AG08396 (cell line): ENCODE measurements at regions not wholly inside any gene's neighbourhood (a gene's known extent, or its start where the extent isn't known, plus 50 kb on each side); places are given as distances from the start of the nearest gene placed in this dataset.
"Not testable (repeated sequence)": the region's sequence is repeated elsewhere in the genome, so short reads cannot be mapped to it uniquely, and the experiment has no call there.

ENCODE experiments used
- DNase-seq: peaks from one replicate; pipeline ENCODE4 v3.0.0; 2012; ENCODE audit warnings: low spot score, mixed read lengths

DNA sequence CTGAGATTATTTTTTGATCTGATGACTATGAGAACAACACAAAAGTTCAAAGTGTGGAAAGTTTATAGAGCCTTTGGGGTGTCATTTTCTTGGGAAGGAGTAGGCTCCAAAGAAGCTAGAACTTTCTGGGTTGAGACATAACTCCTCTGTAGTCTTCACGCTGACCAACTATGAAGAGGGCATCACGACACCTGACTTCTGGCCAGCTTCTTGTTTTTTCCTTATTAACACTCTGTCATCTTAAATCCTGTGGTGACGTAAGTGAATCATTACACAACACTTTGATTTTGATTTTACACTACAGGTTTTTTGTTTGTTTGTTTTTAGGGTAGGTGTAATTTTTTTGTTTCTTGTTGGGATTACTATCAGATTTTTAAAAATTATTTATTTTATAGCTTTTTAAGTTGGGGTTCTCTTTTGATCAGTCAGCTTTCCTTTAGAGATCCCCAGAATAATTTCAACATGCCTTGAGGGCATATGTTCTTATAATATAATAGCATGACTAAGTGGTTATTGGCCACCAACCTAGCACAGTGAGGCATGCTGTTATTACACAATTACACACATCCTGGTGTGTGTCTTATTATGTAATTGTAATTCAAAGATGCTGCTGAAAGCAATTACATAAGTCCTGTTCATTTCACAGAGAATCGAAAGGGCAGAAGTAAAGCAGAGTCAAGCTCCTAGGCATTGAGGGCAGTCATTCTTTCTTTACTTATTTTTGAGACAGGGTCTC lies 281.6 kb upstream of the NOTCH2NLA start:
- not testable (repeated sequence) for DNase-seq

DNA sequence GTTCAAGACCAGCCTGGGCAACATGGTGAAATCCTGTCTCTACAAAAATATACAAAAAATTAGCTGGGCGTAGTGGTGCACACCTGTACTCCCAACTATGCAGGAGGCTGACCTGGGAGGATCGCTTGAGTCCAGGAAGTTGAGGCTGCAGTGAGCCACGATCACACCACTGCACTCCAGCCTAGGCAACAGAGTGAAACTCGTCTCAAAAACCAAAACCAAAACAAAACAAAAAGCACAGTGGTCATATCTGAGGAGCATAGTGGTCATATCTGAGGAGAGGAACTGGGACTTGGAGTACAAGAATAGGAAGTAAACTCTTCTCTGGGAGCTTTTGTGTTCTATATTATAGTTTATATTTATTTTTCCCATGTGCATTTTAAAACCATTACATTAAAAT lies 275.3 kb upstream of the NOTCH2NLA start:
- DNase-seq = not testable (repeated sequence)

DNA sequence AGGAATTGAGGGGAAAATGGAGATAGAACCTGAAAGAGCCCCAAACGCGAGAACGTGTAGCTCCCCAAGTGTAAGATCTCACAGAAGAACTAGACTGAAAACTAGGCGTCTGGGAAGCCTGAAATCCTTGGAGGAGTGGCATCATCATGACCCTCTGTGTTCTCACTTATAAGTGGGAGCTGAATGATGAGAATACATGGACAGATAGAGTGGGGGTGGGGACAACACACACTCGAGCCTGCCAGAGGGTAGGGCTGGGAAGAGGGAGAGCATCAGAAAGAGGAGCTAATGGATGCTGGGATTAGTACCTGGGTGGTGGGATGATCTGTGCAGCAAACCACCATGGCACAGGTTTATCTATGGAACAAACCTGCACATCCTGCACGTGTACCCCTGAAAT lies 258.7 kb upstream of the NOTCH2NLA start:
- DNase-seq = not testable (repeated sequence)

DNA sequence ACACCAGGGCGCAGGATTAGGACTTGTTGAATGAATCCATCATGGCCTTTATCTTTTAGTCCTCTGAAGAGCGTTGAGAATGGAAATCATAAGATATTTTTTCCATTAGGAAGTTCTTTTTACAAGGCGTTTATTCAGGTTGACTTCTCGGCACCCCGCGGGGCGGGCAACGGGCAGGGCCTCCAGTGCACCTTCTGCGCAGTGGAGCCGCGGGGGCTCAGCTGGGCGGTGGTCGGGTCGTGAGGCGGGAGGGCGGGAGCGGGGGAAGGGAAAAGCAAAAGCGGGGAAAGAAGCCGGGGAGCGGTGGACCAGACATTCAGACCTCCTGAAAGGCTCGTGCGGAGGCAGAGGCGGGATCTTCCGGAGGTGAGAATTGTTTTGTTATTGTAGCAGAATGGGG lies 258.3 kb upstream of the NOTCH2NLA start:
- not testable (repeated sequence) for DNase-seq

DNA sequence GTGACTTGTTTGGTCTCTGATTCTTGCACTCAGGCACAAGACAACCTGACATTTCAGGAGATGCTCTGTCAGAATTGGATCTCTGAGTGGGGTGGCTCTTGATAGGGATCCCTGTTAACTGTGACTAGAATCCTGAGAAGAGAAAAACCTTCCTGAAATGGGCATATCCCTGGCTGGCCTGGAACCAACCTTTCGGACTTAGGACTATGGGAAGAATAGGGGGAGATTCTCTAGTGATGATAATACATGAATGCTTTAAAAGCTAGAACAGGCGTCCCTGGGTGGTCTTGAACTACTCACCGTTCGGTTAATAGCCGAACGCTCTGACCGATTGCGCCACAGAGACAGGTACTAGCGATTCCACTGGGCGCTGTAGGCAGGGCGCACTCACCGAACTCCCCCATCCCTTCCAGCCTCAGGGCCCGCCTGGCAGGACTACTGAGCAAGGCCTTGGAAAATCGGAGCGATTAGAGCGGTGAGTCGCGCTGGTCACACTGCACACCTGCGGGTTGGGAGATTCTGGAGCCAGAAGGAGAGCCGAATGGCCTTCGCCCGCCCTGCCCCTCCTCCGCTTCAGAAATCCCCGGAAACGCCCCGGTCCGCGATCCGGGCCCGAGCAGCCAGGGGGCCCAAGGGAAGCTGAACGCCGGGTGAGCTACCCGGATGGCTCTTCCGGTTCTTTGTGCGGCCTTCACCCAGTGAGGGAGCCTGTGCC lies 257.6 kb upstream of the NOTCH2NLA start:
- DNase-seq = not testable (repeated sequence)

DNA sequence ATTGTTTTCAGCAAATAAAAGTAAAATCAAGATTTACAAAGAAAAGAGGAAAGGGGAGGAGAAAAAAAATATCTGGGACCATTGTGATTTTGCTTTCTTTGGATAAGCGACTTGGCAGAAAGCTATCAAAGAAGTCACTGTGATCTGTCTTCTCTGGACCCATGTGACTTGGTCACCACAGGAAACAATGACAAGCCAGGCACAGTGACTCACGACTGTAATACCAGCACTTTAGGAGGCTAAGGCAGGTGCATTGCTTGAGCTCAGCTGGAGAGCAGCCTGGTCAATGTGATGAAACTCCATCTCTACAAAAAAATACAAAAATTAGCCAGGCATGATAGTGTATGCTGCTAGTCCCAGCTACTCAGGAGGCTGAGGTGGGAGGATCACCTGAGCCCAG lies 255.4 kb upstream of the NOTCH2NLA start:
- DNase-seq = not testable (repeated sequence)

DNA sequence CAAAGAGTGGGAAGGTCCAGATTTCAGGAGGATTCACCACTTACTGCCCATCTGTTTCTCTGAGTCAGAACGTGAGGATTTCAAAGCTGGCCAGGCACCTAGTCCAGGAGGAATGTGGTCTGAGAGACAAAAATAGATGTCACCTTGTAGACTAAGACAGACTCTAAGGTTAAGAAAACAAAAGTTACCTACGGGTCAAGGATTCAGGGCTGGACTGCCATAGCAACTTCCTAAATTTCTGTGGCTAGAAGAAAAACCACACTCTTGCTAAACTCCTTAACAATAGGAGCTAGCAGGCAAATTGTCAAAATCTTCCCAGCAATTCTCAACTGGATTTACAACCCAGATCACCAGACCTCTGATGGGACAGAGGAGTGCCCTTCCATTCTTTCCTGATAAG lies 250.4 kb upstream of the NOTCH2NLA start:
- DNase-seq = not testable (repeated sequence)

DNA sequence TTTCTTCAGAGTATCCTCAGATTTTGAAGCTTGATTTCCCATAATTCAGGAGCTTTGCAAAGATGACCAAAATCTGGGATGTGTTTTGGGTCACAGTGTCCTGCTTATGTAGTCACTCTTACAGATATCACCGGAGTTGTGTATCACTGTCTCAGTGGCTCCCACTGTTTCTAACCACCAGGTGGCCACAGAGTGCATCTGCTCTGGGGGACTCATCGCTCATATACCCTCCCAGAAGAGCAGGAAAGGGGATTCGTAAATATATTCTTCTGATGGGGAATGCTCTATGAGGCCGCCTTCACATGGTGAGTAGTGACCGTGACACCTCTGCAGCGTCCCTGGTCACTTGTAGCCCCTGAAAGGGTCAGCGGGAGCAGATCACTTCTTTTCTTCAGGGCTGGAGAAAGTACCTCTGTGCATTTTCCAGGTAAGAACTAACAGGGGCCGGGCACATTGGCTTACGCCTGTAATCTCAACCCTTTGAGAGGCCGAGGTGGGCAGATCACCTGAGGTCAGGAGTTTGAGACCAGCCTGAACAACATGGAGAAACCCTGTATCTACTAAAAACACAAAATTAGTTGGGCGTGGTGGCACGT lies 249.4 kb upstream of the NOTCH2NLA start:
- DNase-seq = peak; percentile 2

DNA sequence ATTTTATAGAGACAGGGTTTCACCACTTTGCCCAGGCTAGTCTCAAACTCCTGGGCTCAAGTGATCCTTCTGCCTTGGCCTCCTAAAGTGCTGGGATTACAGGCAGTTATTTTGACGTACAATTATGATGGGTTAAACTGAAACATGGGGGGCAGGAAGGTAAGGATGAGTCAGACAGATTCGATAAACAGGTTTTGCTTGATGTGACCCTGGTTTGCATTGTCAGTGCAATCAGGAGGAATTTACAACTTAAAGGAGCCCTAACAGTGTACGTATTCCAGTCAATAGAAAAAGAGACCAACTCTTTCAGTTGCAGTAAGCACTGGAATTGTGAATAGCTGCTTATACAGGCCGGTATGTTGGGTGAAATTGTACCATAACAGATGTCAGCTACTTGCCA lies 246.3 kb upstream of the NOTCH2NLA start:
- not testable (repeated sequence) for DNase-seq

DNA sequence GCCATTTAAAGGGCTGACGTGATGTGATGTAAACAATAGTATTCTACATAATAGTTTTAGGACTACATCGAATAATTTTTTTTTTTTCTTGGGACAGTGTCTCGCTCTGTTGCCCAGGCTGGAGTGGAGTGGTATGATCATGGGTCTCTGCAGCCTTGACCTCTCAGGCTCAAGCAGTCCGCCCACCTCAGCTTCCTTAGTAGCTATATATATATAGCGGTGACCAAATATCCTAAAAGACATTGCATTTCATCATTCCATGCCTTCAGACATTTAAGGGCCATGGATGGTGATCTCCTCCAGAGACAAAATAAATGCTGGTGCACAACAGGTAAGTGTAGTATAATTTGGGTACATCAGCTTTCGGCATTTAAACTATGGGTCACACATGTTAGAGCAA lies 245.4 kb upstream of the NOTCH2NLA start:
- not testable (repeated sequence) for DNase-seq

DNA sequence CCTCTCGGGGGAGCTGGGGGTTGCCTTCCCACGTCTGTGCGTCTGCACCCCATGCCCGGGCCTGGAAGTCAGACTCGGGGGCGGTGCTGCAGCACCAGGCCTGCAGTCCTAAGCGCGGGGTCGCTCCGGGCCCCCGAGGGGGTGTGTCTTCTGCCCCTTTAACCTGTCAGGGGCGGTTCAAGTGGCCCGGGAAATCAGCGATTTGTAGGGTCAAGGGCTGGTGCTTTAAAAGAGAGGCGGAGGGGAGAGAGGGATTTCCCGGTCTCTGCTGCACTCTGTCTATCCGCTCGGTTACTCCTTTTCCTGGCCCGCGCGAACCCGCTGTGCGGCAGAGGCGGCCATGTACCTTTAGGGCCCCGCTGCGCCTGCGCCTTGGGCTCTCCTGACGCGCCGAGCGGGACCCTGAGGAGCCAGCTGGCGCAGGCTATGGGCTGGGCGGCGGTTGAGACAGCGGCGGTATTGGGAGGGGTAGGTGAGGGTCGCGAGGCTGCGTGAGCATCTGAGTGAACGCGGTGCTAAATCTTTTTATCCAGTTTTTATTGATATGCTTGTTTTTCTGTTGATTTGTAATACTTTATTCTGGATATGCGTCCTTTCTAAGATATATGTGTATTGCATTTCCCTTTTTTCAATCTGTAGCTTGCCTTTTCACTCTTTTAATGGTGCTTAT lies 243.5 kb upstream of the NOTCH2NLA start:
- not testable (repeated sequence) for DNase-seq

DNA sequence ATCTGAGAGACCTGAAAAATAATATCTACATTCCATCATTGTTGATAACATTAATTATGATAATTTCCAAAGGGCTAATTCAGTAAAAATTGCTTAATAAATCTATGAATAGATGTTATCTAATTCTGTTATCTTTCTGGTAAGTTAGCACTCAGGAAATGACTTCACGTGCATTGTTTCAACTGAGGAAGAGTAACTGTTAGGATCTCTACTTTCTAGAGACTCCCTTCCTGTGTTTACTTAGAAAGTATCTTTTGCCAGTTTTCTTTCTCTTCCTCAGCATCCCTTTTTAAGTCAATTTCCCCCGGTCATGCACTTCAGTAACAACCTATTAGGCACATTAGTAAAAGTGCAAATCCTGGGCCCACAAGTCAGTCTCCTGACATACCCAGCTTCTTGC lies 231.1 kb upstream of the NOTCH2NLA start:
- not testable (repeated sequence) for DNase-seq

DNA sequence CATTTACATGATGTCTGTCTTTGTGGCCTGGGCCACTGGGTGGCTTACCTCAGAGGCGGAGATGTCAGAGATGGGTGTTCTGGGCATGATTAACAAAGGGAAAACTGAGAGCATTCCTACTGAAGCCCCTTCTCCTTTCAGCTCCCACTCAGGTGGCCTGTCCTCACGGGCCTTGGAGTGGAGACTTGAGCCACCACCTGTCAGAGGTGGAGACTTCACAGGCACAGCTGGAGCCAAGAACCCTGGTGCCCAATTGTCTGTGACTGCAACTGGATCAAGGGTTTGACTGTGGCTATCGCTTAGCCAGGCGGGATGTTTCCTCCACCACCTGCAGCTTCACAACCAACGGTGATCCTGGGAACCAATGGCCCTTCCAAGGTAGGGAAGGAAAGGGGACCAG lies 230.5 kb upstream of the NOTCH2NLA start:
- not testable (repeated sequence) for DNase-seq

DNA sequence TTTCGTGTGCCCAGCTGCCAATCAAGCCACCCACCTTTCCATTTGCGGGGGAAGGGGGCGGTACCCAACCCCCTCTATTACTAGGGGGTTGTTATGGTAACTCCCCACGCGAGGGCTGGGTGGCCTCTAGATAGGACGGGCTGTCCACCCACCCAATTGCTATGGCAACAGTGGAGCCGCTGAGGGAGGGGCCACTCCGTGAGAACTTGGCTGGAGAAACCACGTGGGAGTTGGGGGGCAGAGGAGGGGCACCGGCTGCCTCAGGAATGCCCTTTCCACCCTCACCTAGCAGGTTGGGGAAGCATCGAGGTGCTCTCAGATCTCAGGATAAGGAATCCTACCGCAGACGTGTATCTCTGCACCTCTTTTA lies 220.0 kb upstream of the NOTCH2NLA start:
- DNase-seq = not testable (repeated sequence)

DNA sequence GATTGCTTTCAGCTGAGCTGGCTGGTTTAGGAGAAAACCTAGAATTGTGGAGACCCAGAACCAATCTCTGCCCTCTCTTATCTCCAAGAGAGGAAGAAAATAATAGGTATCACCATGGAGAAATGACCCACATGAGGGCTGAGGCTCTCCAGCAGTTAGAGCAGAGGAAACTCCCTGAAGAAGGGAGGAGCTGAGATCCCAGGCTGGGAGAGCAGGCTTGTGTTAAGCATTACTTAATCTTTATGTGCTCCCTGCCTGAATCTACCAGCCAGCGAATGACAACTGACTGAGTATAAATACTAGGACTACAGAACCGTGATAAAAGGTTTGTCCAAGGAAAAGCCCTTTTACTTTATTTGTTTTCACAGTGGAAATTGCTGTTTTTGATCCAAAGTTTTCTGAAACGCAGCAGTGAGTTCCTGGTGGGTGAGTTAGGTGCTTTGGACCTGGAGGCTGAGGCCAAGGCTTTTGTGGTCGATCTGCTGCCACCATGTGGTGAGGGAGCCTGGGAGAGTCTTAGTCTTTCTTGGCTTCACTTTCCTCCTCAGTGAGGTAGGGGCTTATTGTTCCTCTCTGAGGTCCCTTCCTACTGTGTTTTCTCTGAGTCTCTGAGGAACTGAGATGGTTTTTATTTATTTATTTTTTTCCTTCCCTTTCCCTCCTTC lies 219.5 kb upstream of the NOTCH2NLA start:
- DNase-seq = not testable (repeated sequence)

DNA sequence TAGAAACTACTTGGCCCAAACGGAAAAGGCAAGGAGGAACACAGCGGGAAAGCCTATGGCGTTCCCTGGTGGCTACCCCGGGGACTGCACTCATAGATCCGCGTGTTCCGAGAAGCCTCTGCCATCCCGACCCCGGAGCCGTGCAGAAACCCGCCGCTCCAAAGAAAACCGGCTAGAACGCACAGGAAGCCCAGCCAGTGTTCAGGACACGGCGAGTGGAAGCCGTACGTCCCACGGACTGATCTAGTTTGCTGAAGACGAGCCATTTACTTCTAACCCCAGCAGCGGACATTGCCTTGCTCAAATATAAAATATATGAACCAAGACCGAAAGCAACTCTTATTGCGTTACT lies 215.0 kb upstream of the NOTCH2NLA start:
- not testable (repeated sequence) for DNase-seq

DNA sequence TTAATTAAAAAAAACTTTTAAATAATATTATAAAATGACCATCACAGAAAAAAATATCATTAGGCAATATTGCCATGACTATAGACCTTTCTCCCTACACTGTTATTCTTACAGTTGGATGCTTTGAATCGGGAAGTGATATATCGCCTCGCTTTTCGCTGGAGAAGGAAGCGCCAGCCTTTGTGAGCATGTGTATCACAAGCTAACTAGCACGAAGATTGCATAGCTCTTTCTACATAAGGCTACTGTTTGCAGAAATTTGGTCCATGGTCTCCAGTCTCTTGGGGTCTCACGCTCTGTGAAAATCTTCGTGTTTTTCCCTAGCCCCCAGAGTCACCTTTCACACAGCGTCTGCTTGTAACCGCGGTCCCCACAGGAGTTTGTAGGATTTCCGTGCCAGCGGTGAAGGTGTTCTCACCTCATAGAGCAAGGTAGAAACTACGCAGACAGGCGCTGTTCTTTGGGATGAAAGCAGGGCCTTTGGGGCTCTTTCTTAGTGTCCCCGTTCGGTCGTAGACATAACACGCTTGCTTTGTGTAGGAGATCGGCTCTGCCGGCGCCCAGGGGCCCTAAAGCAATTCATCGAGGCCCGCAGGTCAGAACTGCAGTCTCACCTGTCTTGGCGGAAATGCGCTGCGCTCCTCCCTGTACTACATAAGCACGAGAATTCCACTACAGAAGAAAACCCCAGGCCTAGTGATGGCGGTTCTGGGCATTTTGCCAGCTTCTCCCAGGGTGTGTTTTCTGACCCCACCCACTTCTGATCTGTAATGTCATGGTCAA lies 214.5 kb upstream of the NOTCH2NLA start:
- not testable (repeated sequence) for DNase-seq

DNA sequence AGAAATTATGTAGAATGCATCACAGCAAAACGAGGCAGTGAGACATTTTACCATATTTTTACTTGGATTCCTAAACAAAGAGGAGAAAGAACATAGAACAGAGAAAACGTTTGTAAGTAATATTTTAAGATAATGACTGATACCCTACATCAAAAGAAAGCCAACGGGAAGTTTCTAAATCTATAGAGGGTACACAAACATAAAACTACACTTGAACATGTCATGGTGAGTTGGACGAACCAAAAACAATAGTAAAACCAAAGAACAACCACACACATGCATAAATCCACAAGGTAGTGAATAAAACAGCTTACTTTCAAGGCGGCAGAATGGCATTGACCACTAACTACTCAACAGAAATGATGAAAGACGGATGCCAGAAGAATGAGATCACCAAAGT lies 209.7 kb upstream of the NOTCH2NLA start:
- not testable (repeated sequence) for DNase-seq

DNA sequence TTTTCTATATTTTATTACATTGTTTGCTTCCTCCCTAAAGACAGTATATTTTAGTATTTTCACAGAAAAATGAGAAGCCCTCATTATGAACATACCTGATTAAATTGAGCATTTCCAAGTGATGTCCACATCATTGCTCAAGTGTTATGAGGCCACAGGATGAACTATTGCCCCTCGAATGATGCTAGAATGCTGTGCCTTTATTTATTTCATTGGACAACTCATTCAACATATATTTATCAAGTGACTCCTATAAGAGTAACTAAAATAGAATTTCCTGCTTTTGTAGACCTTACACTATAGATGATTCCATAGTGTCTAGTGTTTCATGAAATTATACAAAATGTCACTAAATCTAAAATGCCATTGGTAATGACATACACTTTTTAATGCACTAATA lies 187.8 kb upstream of the NOTCH2NLA start:
- DNase-seq = not testable (repeated sequence)

DNA sequence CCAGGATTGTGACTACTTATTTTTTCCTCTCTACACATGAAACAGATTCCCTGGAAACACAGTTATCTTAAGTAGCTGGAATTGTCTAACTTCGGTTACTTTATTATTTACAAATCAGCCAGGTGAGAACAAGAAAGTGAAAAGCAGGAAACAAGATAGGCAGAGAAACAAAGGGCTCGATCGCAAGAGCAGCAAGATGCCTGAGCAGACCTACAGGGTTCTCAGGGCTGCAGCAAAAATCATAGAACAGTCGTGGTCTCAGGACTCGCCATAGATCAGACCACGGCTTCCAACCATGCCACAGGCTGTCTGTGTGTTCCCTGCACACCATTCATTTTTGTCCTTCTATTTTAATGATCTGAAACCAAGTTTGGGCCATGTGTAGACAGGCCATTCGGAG lies 186.2 kb upstream of the NOTCH2NLA start:
- DNase-seq = not testable (repeated sequence)

DNA sequence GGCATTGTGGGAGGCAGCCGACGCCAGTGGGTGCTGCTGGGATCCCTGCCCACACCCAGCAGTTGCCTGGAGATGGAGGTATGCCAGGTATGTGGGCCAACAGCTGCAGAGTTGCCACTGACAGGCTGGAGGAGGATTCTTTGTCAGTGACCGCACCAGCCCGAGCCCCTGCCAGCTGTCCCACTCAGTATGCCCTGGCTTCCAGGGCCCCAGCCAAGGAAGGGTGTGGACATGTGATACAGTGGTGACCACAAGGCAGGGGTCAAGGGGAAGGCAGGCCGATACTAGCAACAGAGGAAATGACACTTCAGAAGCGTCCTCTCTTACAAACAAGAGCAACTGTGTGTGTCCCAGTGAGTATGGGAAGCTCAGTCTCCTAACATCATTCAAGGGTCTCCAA lies 185.1 kb upstream of the NOTCH2NLA start:
- DNase-seq = not testable (repeated sequence)
